Bone marrow (tissue), 2 donors: ENCODE measurements at regions not wholly inside any gene's neighbourhood (a gene's known extent, or its start where the extent isn't known, plus 50 kb on each side); places are given as distances from the start of the nearest gene placed in this dataset.
"Not testable (repeated sequence)": the region's sequence is repeated elsewhere in the genome, so short reads cannot be mapped to it uniquely, and the experiment has no call there.

Source experiments
- DNase-seq, 2 donors: peaks; one replicate each; lab custom pipeline; 2025; lab: John Stamatoyannopoulos, UW

- not testable (repeated sequence) for DNase-seq
Observed at GRCh38 chr1:245061808-245062207, 93.0 kb upstream of the KIF26B start.

- no peak for DNase-seq
Observed at GRCh38 chr1:245060684-245061374, 94.0 kb upstream of the KIF26B start.

GRCh38 chr1:245059806-245060424 is 94.9 kb upstream of the KIF26B start:
- no peak for DNase-seq

GRCh38 chr1:245058882-245059281 is 95.9 kb upstream of the KIF26B start:
- DNase-seq: no peak

- no peak for DNase-seq
Observed at GRCh38 chr1:245058436-245058835, 96.3 kb upstream of the KIF26B start.

- no peak for DNase-seq
Observed at GRCh38 chr1:245056913-245057312, 97.9 kb upstream of the KIF26B start.

GRCh38 chr1:245056296-245056695 is 98.5 kb upstream of the KIF26B start:
- not testable (repeated sequence) for DNase-seq

GRCh38 chr1:245055752-245056151 is 99.0 kb upstream of the KIF26B start:
- no peak for DNase-seq

- peak in 1 of 2 donors; percentile 12 for DNase-seq
Observed at GRCh38 chr1:245054507-245055270, 100.1 kb upstream of the KIF26B start.

GRCh38 chr1:245054105-245054504 is 100.7 kb upstream of the KIF26B start:
- no peak for DNase-seq

- no peak for DNase-seq
Observed at GRCh38 chr1:245052258-245052657, 102.5 kb upstream of the KIF26B start.

- peak in 1 of 2 donors; percentile 79 for DNase-seq
Observed at GRCh38 chr1:245051349-245052221, 103.2 kb upstream of the KIF26B start.

- DNase-seq: no peak
Observed at GRCh38 chr1:245046769-245047168, 108.0 kb upstream of the KIF26B start.

- no peak for DNase-seq
Observed at GRCh38 chr1:245046315-245046714, 108.5 kb upstream of the KIF26B start.

GRCh38 chr1:245045087-245045881 is 109.5 kb upstream of the KIF26B start:
- no peak for DNase-seq

GRCh38 chr1:245043611-245043940 is 111.2 kb upstream of the KIF26B start:
- DNase-seq: no peak

GRCh38 chr1:245041058-245041698 is 113.6 kb upstream of the KIF26B start:
- DNase-seq: no peak

- DNase-seq: no peak
Observed at GRCh38 chr1:245039196-245039595, 115.6 kb upstream of the KIF26B start.

- no peak for DNase-seq
Observed at GRCh38 chr1:245036102-245036501, 118.7 kb upstream of the KIF26B start.

- DNase-seq: no peak
Observed at GRCh38 chr1:245031041-245031440, 123.7 kb upstream of the KIF26B start.

- DNase-seq: no peak
Observed at GRCh38 chr1:245026247-245026646, 128.5 kb upstream of the KIF26B start.
